RWPE1 (cell line): ENCODE measurements at regions not wholly inside any gene's neighbourhood (a gene's known extent, or its start where the extent isn't known, plus 50 kb on each side); places are given as distances from the start of the nearest gene placed in this dataset.

Source experiments
- CTCF ChIA-PET: fragments of 350-600 bp; sonication (Branson Sonifier 250); formaldehyde crosslinking; extraction: SDS; loops from one replicate; lab custom pipeline; 2021; lab: Yijun Ruan, JAX
- POLR2A ChIA-PET: fragments of 400-600 bp; formaldehyde crosslinking; extraction: SDS; loops from one replicate; lab custom pipeline; 2020; ENCODE audit warnings: antibody characterized with exemption; ENCODE audit not compliant: low non-redundant PET; lab: Yijun Ruan, JAX
- DNase-seq: peaks from one replicate; pipeline ENCODE4 v3.0.0; 2012; ENCODE audit warnings: low spot score
- H3K27ac ChIP-seq: fragments of 450-650 bp; 2 replicates; pipeline ENCODE4 v1.5.1; 2017
- TF ChIP-seq, protein P1 (sequence below): fragments of 450-650 bp; conservative IDR thresholded peaks from 2 replicates; pipeline ENCODE4 v1.5.1; 2017; ENCODE audit warnings: low read depth, mild to moderate bottlenecking

DNA sequence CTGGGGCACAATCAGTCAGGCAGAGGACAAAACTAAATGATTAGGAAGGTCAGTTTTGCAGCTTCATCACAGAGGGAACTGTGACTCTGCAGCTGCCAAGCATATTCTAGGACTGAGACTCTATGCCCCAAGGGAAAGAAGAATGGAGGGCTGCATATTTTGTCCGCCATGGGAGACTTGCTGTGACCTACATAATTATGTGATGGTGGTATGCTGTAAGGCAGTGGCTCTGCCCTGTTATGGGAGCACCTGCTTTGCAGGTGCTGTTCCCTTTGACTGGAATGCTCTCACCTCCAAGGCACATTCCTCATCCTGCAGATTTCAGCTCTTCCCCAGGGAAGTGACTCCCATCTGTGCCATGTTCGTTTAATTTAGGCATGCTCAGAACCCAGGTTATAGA lies 261.9 kb upstream of the EPHA4 start:
- TF ChIP-seq, protein P1, sequence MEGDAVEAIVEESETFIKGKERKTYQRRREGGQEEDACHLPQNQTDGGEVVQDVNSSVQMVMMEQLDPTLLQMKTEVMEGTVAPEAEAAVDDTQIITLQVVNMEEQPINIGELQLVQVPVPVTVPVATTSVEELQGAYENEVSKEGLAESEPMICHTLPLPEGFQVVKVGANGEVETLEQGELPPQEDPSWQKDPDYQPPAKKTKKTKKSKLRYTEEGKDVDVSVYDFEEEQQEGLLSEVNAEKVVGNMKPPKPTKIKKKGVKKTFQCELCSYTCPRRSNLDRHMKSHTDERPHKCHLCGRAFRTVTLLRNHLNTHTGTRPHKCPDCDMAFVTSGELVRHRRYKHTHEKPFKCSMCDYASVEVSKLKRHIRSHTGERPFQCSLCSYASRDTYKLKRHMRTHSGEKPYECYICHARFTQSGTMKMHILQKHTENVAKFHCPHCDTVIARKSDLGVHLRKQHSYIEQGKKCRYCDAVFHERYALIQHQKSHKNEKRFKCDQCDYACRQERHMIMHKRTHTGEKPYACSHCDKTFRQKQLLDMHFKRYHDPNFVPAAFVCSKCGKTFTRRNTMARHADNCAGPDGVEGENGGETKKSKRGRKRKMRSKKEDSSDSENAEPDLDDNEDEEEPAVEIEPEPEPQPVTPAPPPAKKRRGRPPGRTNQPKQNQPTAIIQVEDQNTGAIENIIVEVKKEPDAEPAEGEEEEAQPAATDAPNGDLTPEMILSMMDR: no peak
- ChIA-PET CTCF (no interaction called here), POLR2A (no interaction called here)
- H3K27ac ChIP-seq: no peak overlapping the region
- no peak for DNase-seq

DNA sequence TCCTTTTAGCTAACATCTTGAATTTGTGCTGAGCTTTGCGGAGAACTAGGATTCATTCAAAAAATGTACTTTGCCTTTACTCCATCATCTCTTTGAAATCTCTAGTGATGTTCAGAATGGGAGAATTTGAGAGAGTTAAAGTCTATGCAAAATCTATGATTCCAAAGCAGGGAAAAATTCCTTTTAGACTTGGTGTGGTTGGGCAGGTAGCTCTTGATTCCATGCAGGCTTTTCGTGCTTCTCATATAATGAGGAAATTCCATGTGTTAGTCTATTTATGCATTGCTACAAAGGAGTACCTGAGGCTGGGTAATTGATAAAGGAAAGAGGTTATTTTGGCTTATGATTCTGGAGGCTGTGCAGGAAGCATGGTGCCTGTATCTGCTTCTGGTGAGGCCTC lies 258.9 kb upstream of the EPHA4 start:
- ChIA-PET CTCF (no interaction called here), POLR2A (no interaction called here)
- TF ChIP-seq, protein P1: no peak
- no peak for DNase-seq
- H3K27ac ChIP-seq: no peak overlapping the region

DNA sequence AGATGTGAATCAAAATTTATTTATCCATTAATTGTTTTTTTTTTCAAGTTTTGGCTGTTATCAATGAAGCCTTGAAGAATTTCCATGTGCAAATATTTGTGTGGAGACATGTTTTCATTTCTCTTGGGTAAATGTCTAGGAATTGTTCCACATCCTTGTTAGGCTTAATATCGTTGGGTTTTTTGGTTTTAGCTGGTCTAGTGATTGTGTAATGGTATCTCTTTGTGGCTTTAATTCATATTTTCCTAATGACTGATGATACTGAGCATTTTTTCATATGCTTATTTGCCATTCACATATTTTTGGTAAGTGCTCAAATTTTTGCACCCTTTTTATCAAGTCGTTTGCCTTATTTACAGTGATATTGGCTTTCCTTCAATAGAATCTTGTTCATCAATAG lies 250.3 kb upstream of the EPHA4 start:
- TF ChIP-seq, protein P1: no peak
- no peak overlapping the region for H3K27ac ChIP-seq
- no peak for DNase-seq
- ChIA-PET POLR2A (no interaction called here), CTCF (interaction anchor here (0.7 kb wide), 1 partner anchor 43 kb away, joined by 3 read pairs; no protein-coding TSS in a partner anchor)

DNA sequence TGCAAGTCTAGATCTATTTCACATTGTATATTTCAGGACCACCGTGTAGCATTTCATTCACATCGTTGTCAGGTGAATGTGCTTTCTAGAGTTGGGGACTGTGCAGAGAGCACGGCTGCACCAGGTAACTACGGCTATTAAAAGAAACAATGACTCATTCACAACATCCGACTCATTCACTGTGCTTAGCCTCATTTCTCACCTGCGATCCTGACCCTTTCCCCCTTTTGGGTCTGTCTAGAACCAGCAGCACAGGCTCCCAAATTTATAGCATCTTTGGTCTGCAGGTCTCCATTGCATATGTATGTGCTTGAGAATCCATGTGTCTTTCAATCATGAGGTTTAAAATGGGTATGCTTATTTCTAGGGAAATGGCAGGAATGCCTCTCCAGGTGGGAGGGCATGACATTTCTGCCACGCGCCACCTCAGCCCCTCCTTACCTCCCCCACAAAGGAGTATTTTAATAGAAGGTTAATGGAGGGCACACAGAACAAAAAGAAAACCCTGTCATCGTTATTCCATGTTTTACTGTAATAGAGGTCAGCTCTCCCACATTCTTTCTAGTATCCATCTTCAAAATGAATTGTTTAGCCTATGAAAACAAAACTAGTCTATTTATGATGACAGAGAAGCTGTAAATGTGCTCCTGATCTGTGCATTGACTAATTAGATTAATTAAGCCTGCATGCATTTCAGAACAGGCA lies 246.7 kb upstream of the EPHA4 start:
- peak; percentile 60 for DNase-seq
- CTCF ChIA-PET: interaction anchor here (0.7 kb wide), 1 partner anchor 1538 kb away, joined by 3 read pairs; no protein-coding TSS in a partner anchor
- no peak overlapping the region for H3K27ac ChIP-seq
- POLR2A ChIA-PET: no interaction called here
- TF ChIP-seq, protein P1: no peak

DNA sequence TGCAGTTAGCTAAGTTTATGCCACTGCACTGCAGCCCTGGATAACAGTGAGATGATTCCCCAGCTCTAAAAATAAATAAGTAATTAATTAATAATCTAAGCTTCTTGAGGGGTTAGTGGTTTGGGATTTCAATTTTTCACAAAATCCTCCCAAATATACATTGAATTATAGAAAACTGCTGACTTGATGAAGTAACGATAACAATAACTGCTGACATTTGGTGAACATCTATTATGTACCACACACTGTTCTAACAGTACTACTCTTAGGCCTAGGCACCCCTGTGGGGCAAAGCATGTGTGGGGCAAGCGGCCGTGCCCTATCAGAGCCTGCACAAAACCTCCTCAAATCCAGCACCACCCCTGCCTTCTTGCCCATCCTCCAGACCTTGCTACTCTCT lies 245.8 kb upstream of the EPHA4 start:
- POLR2A ChIA-PET: no interaction called here
- H3K27ac ChIP-seq: no peak overlapping the region
- no peak for DNase-seq
- TF ChIP-seq, protein P1: no peak
- CTCF ChIA-PET: no interaction called here

DNA sequence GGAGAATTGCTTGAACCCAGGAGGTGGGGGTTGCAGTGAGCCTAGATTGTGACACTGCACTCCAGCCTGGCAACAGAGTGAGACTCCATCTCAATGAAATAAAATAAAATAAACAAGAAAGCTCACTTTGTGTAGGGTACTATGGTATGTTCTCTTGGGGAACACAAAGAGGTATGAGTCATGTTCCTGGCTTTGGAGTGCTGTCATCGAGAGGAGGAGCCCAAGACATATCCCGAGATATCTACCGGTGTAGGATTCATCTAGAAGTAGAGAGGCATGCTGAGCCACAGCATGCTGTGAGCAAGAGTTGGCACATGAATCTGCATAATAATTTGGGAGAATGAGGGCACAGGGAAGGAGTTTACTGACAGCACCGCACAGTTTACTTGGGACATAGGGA lies 244.9 kb upstream of the EPHA4 start:
- no peak overlapping the region for H3K27ac ChIP-seq
- TF ChIP-seq, protein P1: no peak
- peak; percentile 63 for DNase-seq
- POLR2A ChIA-PET: no interaction called here
- CTCF ChIA-PET: no interaction called here
